Fibroblast of the aortic adventitia (primary cell): ENCODE measurements at regions not wholly inside any gene's neighbourhood (a gene's known extent, or its start where the extent isn't known, plus 50 kb on each side); places are given as distances from the start of the nearest gene placed in this dataset.
A peak's percentile ranks its signal among the peaks of the same experiment; 100 is the strongest.

Experiments used
- DNase-seq: peaks from one replicate; pipeline ENCODE4 v3.0.0-alpha.2; 2010; ENCODE audit warnings: low read depth
- H3K4me3 ChIP-seq: 2 replicates; pipeline ENCODE4 v1.5.1; 2011; ENCODE audit warnings: low read depth, mild to moderate bottlenecking, control low read depth, low read length, moderate library complexity
- CTCF ChIP-seq: IDR thresholded peaks from 2 replicates; pipeline ENCODE4 v1.5.1; 2011; ENCODE audit warnings: mild to moderate bottlenecking, low read length, control low read depth, inconsistent platforms; ENCODE audit not compliant: insufficient read depth

GRCh38 chr3:141426404-141427034 lies 58.2 kb downstream of the ZBTB38 start:
- DNase-seq: peak; percentile 53
- no peak overlapping the region for H3K4me3 ChIP-seq
- no peak for TF ChIP-seq CTCF

DNA sequence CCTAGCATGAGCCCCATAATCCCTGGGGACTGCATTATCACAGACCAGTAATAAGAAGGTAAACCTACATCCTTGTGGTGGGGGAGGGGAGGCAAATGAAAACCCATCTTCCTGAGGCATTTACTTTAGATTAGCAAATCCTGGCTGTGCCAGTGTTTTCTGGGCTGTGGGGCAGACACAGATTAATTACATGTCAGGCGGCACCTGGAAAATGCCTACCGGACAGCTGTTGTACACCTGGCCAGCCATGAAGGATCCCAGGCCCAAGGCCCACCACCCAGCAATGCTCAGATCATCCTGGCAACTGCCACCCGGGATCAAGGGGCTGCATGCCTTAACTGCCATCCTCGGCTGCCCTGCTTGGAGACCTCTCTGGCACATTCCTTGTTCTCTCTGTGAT lies 59.1 kb upstream of the RASA2 start:
- H3K4me3 ChIP-seq: no peak overlapping the region
- DNase-seq: no peak
- TF ChIP-seq CTCF: no peak

GRCh38 chr3:141429371-141430035 lies 57.3 kb upstream of the RASA2 start:
- TF ChIP-seq CTCF: no peak
- DNase-seq: no peak

DNA sequence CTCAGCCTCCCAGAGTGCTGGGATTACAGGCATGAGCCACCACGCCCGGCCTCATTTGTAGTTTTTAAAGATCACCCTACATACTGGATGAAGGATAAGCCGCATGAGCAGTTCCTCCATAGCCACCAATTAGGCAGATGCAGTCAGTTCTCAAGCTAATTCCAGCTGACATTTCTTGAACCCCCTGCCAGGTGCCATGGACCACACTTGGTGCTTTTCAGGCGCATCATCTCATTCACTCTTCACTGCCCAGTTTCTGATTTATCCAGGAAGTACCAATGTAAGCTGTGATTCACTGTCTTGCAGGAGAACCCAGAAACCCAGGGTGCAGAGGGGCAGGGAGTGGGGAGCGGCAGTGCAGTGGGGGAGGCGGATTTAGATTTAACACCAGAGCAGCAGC lies 56.5 kb upstream of the RASA2 start:
- no peak for DNase-seq
- TF ChIP-seq CTCF: no peak
- H3K4me3 ChIP-seq: no peak overlapping the region

More at GRCh38 chr3:141429371-141430035, 57.3 kb upstream of the RASA2 start:
- H3K4me3 ChIP-seq: no peak overlapping the region

- peak; percentile 49 for DNase-seq
- TF ChIP-seq CTCF: no peak
- no peak overlapping the region for H3K4me3 ChIP-seq
These were observed 55.1 kb upstream of the RASA2 start for GRCh38 chr3:141431411-141432378.

DNA sequence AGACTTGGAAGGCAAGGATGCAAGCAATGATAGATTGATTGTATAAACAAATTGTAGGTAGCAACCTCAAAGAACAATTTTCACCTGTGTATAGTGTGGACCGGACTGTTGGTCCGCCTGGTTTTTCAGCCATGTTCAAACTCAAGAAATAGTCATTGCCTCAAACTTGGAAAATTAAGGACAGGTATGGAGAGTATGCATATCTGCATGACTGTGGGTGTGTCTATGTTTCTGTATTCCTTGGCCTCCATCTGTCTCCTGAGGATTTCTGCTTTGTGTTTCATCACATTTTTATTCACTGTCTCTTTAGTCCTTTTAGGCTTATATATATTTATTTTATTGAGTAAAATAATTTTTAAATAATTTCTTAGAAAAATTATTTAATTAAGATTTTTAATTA lies 53.9 kb upstream of the RASA2 start:
- no peak for TF ChIP-seq CTCF
- no peak for DNase-seq
- no peak overlapping the region for H3K4me3 ChIP-seq
